Fibroblast of skin of right quadriceps (primary cell): ENCODE measurements at regions not wholly inside any gene's neighbourhood (a gene's known extent, or its start where the extent isn't known, plus 50 kb on each side); places are given as distances from the start of the nearest gene placed in this dataset.
A peak's percentile ranks its signal among the peaks of the same experiment; 100 is the strongest.
"Not testable (repeated sequence)": the region's sequence is repeated elsewhere in the genome, so short reads cannot be mapped to it uniquely, and the experiment has no call there.

Experiments
- DNase-seq: peaks from one replicate; pipeline ENCODE4 v3.0.0-alpha.2; 2013

DNA sequence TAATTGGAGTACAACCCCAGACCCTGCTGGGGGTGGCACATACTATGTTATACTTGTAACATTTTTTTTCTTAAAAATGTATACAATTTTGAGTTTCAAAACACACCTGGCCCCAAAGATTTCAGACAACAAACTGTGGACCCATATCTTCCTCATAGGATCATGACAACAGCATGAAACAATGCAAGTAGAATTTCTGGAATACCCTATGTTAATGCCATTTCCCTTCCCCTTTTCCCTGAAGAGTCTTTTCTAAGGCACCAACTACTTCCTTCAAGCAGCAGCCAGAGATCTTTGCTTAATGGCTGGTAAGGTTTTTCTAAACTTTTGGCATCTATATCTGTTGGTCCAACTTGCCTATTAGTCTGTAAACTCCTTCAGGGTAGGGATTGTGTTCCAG is 99.9 kb upstream of the SERBP1 start:
- DNase-seq: no peak

DNA sequence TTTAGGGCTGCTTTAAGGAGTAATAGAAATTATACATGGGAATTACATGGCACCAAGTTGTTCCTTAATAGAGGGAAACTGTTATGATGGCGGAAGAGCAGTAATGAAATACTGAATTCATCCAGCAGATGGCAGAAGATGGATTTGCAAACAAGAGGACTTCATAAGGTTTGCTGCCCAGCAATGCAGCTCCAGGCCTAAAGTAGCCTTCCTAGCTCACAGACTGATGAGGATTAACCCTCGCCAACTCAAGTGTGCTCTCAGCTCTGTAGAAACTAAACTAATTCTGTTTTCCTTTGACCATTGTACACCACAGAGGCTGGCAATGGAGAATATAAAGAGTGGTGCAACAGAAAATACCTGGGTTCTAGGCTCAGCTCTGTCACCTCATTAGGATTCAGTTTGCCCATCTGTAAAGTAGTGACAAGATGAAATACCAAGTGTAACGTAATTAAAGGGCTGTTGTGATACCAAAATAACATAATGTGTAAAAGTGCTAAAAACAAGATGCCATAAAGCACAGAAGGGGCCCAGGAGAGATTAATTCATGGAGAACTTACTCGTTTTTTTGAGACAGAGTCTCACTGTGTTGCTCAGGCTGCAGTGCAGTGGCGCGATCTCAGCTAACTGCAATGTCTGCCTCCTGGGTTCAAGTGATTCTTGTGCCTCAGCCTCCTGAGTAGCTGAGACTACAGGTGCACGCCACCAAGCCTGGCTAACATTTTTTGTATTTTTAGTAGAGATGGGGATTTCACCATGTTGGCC is 102.4 kb upstream of the SERBP1 start:
- peak; percentile 73 for DNase-seq

DNA sequence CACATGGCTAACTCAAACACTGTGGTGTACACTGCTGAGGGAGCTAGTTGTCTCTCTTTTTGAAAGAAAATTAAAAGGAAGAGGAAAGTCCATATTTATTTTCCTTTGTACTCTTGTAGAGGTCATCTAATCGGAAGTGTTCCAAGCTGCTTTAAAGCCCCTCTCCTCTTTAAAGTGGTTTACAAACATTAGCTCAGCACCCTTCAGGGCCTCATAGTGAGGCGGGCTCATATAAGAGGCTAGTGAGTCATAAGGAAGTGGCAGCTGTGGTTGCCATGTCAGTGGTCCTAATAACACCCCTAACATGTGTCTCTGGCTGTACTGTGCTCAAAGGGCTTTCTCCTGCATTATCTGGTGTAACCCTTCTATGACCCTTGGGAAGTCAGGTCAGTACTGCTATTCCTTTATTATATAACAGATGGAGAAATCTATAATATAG is 104.4 kb upstream of the SERBP1 start:
- DNase-seq: peak; percentile 53

DNA sequence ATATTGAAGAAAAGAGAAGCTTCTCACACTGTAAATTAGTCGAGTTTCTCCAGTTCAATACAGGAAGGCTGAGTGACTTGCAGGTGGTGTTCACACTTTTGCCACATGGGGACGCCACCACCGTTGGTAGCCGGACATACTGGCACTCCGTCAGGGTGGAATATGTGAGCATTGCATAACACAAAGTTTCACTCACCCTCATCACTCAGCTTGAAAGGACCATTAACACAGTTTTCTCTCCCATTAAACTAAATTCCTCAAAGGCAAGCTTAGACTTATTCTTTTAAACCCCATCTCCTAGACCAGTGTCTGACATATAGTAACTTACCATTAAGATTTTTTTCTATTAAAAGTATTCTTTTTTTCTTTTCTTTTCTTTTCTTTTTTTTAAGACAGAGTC is 105.3 kb upstream of the SERBP1 start:
- peak; percentile 73 for DNase-seq

DNA sequence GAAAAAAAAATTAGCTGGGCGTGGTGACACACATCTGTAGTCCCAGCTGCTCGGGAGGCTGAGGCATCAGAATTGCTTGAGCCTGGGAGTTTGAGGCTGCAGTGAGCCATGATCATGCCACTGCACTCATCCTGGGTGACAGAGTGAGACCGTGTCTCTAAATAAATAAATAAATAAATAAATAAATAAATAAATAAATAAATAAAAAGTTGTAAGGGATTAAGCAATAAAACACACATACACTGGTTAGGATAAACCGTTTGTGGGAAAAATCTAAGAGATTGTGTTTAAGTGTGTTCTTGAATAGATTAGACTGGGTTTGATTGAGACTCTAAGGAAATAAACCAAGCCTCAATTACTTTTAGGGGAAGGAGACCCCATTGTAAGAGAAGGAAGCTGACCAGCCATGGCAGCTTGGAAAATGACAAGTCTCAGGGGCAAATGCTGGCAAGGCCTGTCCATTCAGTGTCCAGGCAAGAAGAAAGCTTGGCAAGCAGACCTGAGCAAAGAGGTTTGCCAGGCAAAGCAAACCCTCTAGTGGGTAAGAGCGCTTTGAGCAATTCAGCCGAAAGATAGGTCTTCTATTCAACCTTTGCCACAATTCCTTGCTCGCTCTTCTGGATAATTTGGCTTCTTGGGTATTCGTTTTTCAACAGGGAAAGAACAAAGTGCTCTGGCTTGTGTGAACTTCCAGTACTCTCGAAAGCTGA is 106.9 kb upstream of the SERBP1 start:
- DNase-seq: no peak

DNA sequence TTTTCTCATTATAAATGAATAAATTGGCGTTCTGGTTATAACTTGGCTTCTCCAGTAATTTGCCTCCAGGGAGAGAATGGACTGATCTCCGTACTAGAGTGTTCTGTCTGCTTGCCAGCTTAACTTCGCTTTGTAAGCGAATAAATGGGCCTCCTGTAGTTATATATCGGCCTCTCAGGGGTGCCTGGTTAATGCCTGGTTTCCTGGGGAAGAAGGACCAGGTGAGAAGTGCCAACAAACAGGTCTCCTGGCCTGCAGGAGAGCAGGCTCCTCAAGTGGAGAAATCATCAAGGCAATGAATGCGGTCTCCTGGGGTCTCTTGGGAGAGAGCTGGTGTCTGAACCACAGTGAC is 107.4 kb upstream of the SERBP1 start:
- no peak for DNase-seq

DNA sequence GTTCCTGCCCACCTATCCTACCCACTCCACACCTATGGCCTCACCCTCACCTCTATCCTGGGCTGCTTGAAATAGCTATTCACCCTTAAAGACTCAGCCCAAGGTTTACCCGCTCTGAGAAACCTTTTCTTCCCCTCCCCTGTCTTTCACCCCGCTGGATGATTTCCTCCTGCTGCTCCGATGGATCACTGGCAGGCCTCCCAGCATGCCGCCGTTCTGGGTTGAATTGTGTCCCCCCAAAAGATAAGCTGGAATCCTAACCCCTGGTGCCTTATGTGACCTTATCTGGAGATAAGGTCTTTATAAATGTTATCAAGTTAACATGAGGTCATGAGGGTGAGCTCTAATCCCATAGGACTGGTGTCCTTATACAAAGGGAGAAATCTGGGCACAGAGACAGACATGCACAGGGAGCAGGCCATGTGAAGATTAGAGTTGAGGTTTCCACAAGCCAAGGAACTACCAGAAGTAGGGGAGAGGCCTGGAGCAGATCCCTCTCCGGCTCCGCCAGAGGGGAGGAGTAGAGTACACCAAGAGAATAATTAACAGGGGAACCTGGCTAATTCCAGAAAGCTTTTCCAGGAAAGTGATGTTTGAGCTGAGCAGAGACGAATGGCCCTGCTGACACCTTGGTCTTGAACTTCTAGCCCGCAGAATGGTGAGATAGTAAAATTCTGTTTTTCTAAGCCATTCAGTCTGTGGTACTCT is 110.0 kb upstream of the SERBP1 start:
- DNase-seq: no peak

DNA sequence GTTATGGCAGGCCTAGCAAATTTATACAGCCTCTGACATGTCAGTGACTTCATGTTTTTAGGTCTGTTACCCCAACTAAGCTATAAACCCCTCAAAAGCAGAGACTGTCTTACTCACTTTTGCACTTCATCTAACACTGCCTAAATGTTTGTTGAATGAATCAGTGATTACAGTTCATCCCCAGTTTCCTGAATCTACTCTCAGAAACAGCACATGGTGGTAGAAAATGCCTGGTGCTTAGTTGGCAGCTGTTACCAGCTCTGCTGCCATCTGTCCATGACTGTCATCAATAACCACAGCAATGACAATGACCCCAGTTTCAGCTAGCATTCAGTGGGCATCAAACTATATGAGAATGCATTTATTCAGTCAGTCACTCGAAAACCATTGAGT is 110.5 kb upstream of the SERBP1 start:
- peak; percentile 14 for DNase-seq

DNA sequence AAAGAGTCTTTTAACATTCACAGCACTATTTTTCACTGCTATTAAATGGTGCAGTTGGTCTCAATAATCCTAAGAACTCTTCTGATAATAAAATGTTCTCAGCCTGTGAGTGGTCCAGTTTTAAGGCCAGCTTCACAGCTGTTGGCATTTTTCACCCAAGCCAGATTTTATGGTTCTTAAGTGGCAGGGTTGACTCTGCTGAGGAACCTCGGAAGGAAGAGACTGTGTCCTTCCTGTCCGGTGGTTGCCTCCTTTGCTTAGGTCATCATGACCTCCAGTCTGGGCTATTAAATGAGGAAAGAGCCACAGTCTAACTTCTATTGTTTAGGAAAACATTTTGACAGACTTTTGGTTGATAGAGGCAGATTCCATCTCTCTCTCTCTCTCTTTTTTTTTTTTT is 112.5 kb upstream of the SERBP1 start:
- no peak for DNase-seq

DNA sequence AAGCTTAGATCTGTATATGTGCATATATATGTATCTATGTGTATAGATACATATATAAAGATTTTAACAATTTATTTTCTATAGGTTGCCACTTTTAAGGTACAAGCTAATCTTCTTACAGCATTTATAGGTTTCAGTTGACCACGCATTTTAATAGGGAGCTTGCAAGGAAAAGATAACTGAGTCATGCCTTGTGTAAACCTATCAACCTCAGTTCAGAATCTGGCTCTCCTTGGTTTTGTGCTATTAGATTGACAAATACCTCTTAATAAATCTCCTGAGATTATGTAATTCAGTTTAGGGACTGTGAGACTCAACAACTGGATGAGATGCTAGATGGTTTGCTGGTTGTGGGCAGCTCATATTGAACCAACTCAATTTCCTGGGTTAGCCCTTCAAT is 114.7 kb upstream of the SERBP1 start:
- no peak for DNase-seq

DNA sequence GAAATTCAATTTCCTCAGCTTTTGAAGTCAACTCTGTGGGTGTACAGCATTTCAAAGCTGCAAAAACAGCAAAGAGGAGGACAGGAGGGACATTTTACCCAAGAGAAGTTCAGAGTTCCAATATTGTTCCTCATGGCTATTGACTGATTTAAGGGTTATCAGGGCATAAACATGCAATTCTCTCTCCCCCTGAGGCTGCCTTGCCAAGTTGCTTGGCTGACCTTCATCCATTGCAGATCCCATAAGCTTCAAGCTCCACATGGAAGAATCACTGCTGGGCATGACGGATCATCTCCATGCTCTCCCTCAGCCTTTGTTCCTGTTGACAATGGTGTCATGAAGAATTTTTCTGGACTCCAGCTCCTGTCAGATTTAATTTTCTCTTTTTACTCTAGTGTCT is 115.2 kb upstream of the SERBP1 start:
- DNase-seq: no peak

DNA sequence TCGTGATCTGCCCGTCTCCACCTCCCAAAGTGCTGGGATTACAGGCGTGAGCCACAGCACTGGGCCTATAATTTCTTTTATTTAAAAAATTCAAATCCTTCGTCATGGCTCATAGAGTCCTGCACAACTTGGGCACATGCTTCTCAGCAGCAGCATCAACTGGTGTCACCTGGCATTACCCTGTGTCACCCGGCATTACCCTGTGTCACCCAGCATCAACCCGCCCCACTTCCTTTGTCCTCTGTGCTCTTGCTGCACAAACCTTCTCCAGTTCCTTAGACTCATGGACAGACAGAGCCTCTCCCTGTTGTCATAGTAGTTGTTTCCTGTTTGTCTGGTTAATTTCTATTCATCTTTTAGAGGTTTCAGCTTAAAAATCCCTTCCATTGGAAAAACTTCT is 121.2 kb upstream of the SERBP1 start:
- DNase-seq: no peak

DNA sequence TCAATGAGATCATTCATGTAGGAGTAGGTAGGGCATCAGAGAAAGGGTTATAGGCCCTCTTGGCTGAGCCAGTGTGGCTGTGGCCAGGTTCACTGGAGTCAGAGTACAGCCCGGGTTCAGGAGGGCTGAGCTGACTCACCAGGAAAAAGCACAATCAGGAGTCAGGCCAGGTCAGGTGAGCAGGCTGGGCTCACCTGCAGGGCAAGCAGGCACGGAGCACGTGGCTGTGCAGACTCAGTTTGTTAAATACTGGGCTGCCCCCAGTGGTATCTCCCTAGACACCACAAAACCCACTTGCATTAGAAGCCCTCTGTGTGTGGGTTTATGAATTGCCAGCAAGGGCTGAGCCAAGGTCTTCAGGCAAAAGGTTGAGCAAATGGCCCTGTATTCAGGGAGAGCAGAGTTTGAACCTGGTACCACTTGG is 122.1 kb upstream of the SERBP1 start:
- DNase-seq: no peak

DNA sequence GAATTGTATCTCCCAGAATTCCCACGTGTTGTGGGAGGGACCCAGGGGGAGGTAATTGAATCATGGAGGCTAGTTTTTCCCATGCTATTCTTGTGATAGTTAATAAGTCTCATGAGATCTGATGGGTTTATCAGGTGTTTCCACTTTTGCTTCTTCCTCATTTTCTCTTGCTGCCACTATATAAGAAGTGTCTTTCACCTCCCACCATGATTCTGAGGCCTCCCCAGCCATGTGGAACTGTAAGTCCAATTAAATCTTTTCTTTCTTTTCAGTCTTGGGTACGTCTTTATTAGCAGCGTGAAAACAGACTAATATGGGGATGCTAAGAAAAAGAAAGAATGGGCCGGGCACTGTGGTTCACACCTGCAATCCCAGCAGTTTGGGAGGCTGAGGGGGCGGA is 124.0 kb upstream of the SERBP1 start:
- DNase-seq: not testable (repeated sequence)

DNA sequence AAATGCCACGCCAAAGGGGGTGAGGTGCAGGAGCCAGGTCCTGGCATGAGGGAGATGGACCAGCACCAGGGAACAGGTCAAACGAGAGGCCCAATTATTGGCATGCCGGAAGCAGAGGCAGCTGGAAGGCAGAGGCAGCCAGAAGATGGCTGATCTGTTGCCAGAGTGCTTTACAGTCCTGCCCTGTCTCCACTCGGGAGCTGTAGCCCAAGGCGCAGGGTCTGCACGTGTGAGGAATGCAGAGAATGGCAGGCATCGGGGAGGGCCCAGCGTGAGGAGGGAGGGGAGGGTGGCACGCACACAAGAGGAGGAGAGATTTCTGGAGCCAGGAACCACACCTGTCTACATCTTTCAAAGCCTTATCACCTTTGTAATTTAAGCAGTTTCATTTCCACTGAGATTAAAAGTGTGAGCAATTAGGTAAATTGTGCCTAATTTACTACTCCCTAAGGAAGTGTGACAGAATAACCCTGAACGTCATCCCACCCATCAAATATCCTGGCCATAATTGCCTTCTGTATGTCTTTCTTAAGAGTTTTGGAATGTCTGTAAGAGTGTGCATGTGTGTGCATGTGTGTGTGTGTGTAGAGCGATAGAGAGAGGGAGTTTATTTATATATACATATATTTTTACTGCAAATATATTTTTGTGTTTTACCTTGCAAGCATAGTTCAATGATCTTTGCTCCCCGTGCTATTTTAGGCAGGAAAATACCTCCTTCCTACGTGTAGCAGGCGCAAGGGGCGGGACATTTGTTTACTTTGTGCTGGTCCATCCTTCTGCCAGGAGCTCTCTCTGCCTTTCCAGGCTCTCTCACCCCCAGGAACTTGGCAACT is 125.5 kb upstream of the SERBP1 start:
- no peak for DNase-seq

DNA sequence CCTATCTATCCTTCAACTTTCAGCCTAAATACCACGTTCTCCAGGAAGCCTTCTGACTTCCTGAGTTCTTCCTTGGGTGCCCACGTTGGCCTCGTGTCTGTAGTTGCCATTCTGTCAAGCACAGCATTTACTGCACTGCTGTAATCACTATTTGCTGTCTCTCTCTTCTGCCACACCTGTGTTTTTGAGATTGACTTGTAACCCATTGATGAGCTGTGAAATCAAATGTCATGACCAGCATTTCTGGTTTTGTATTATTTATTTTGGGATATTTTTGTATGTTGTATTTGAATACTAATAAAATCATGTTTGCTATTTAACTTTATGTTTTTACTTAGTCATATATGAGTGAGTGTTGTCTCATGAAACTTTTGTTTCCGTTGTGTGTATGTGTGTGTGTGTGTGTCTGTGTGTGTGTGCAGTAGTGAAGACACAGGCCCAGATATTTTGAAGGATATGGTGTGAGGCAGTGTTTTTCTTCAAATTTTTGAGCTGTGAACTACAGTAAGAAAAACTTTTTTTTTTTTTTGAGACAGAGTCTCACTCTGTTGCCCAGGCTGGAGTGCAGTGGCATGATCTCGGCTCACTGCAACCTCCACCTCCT is 126.2 kb upstream of the SERBP1 start:
- DNase-seq: no peak

DNA sequence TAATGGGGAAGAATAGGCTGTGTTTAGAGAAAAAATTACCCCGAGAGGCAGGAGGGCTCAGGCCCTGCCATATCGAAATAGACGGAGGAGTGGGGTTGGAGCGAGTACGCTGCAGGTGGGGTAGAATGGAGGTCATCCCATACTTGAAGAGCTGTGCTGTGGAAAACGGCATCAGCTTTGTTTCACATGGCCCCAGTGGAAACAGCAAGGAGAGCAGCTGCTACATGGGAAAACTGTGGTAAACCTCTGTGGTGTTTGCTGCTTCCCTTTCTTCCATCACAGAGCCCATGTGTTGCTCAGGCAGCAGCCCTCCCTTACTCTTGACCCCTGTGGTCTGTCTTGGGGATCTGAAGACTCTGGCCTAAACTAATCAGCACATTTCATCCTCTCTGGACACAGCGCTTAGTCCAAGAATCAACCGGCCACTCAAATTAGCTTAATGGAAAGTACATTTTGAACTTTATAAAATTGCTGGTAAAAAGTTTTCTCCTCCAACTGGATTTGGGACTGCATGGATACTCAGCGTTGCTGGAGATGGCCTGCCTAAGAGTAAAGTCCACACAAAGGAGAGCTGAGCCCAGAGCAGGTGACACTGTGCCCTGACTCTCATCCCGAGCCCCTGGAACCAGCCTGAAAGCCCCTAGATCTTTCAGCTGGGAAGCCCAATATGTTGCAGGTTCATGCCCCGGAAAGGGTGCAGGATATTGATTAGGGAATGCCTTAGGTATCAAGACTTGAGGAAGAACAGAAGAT is 127.1 kb upstream of the GADD45A start:
- no peak for DNase-seq

DNA sequence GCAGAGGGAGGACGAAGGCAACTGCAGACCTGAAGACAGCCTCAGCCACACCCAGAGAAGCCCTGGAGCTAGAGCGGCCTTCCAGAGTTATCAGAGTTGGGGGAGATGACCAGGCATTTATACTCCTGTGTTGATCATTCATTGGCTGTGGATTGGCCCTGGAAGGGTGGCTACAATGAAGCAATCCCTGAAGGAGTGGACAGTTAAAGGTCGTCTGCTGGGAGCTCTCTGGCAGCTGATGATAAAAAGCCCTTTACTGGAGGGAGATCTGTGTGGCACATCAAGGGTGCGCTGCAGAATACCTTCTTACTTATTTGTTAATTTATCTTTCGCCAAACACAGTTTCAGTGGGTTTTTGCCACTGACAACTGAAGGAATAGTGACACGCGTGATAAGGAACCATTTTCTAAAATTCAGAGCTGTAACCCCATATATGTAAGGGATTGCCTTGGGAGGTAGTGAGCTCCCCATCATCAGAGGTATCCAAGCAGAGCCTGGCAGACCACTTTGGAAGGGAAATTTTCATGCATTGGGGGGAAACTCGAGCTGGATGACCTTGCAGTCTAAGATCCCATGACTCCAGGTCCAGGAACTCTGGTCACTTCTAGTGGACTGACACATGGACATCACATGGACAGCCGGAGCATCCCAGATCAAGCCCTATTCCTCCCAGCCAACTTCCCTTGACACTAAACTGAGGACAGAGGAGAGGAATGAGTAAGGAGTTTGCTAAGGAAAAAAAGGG is 126.4 kb upstream of the GADD45A start:
- no peak for DNase-seq

DNA sequence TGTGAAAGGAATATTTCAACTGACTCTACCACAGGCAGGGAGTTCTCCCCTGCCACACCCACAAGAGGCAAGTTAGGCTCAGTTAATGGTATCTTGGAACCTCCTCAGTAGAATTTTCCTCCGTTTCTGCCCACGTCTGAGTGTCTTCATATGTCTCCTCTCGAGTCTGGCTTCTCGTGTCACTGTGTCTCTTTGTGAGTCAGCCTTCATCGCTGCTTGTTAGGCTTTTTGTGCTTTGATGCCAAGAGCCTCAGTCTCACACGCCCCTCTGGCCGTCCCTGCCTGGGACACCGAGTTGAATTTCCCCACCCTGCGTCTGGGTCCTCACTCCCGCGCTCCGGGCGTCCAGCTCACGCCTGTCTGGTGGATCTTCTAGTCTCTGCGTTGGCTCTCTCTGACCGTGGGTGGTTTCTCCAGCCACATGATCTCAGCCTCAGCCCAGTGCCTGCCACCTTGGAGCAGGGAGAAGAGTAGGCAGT is 125.7 kb upstream of the GADD45A start:
- DNase-seq: peak; percentile 40

DNA sequence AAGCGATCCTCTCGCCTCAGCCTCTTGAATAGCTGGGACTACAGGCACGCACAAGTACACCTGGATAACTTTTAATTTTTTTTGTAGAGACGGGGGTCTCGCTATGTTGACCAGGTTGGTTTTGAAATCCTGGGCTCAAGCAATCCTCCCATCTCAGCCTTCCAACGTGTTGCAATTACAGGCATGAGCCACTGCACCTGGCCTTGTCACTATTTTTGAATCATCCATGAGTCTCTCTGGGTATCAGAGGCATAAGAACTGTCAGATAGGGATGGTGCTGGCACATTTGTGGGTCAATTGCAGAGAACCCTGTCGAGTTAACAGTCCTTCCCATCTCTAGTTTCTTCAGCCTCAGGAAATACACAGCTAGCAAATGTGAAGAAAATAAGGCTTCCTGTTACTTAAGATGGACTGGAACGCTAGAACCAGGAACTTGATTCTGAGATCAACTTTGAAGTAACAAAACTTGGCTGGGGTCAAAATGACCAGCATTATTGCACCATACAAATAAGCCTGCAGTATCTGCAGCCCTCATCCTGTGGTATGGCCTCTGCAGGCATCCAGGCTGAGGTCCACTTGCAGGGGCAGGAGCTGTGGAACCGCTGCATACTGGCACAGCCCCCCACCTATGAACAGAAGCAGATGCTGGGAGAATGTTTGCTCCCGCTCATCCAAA is 124.3 kb upstream of the GADD45A start:
- DNase-seq: no peak
